B cell (primary cell): ENCODE measurements at regions not wholly inside any gene's neighbourhood (a gene's known extent, or its start where the extent isn't known, plus 50 kb on each side); places are given as distances from the start of the nearest gene placed in this dataset.

Experiments used
- CTCF ChIP-seq: fragments of 200-600 bp; IDR thresholded peaks from one replicate; pipeline ENCODE4 v1.8.0; 2022; ENCODE audit warnings: antibody characterized with exemption, mild to moderate bottlenecking
- EZH2 ChIP-seq: IDR thresholded peaks from 2 replicates; pipeline ENCODE4 v1.6.1; 2012; ENCODE audit warnings: borderline replicate concordance, low read depth, mild to moderate bottlenecking, moderate library complexity, low read length; ENCODE audit not compliant: insufficient read depth, poor library complexity, severe bottlenecking

- TF ChIP-seq CTCF (no peak), EZH2 (no peak)
These were observed 590.5 kb upstream of the ATP2B1 start for GRCh38 chr12:90299121-90299520.
